Loucy (cell line): ENCODE measurements at regions not wholly inside any gene's neighbourhood (a gene's known extent, or its start where the extent isn't known, plus 50 kb on each side); places are given as distances from the start of the nearest gene placed in this dataset.

Source experiments
- H2AFZ ChIP-seq: fragments of 200-600 bp; sonication (generic); 2 replicates; pipeline ENCODE4 v1.6.0; 2016; ENCODE audit warnings: antibody characterized with exemption, mild to moderate bottlenecking, low read length, moderate library complexity
- H3F3A ChIP-seq: fragments of 200-600 bp; 2 replicates; pipeline ENCODE4 v1.6.0; 2016; ENCODE audit warnings: antibody characterized with exemption, low read depth, mild to moderate bottlenecking
- H3K27me3 ChIP-seq: fragments of 200-600 bp; sonication (generic); 2 replicates; pipeline ENCODE4 v1.6.1; 2014; ENCODE audit warnings: low read length, mild to moderate bottlenecking; ENCODE audit not compliant: insufficient read depth, poor library complexity, severe bottlenecking
- H3K36me3 ChIP-seq: fragments of 200-600 bp; sonication (generic); 2 replicates; pipeline ENCODE4 v1.6.1; 2016; ENCODE audit warnings: low read length; ENCODE audit not compliant: insufficient read depth
- H3K4me1 ChIP-seq: fragments of 200-600 bp; sonication (generic); 2 replicates; pipeline ENCODE4 v1.5.1; 2014; ENCODE audit warnings: low read length, mild to moderate bottlenecking; ENCODE audit not compliant: insufficient read depth, poor library complexity, severe bottlenecking
- H3K4me2 ChIP-seq: fragments of 200-600 bp; sonication (generic); 2 replicates; pipeline ENCODE4 v1.6.0; 2014; ENCODE audit warnings: antibody characterized with exemption, low read length, low read depth, mild to moderate bottlenecking; ENCODE audit not compliant: poor library complexity, severe bottlenecking
- H3K4me3 ChIP-seq: fragments of 200-600 bp; sonication (generic); 2 replicates; pipeline ENCODE4 v1.5.1; 2014; ENCODE audit warnings: low read length, mild to moderate bottlenecking, mixed read lengths; ENCODE audit not compliant: poor library complexity, severe bottlenecking
- H3K79me2 ChIP-seq: fragments of 200-600 bp; sonication (generic); 2 replicates; pipeline ENCODE4 v1.6.1; 2014; ENCODE audit warnings: low read length; ENCODE audit not compliant: insufficient read depth
- H3K9ac ChIP-seq: fragments of 200-600 bp; sonication (generic); 2 replicates; pipeline ENCODE4 v1.6.0; 2014; ENCODE audit warnings: mild to moderate bottlenecking, low read depth, low read length, moderate library complexity; ENCODE audit not compliant: poor library complexity, severe bottlenecking
- H3K9me2 ChIP-seq: fragments of 200-600 bp; sonication (generic); replicated peaks from 2 replicates; pipeline ENCODE4 v1.6.1; 2016; ENCODE audit warnings: low read depth, low read length, mixed read lengths
- H3K9me3 ChIP-seq: fragments of 200-600 bp; sonication (generic); 2 replicates; pipeline ENCODE4 v1.6.1; 2014; ENCODE audit warnings: mild to moderate bottlenecking, antibody characterized with exemption, low read length, low read depth; ENCODE audit not compliant: insufficient read depth
- H4K20me1 ChIP-seq: fragments of 200-600 bp; sonication (generic); 2 replicates; pipeline ENCODE4 v1.6.0; 2014; ENCODE audit warnings: antibody characterized with exemption, low read length, mild to moderate bottlenecking; ENCODE audit not compliant: insufficient read depth, poor library complexity, severe bottlenecking
- CTCF ChIP-seq: fragments of 200-600 bp; sonication (generic); conservative IDR thresholded peaks from 2 replicates; pipeline ENCODE4 v1.5.1; 2014; ENCODE audit warnings: mild to moderate bottlenecking, antibody characterized with exemption, low read length
- EZH2phosphoT487 ChIP-seq: fragments of 200-600 bp; IDR thresholded peaks from 2 replicates; pipeline ENCODE4 v1.6.1; 2018; ENCODE audit warnings: antibody characterized with exemption, mild to moderate bottlenecking, moderate library complexity, borderline replicate concordance

GRCh38 chrX:143115466-143115865 lies 89.7 kb downstream of the SPANXN4 start:
- Histone ChIP-seq H3F3A (no peaks in the 10 kb centered on the region), H4K20me1 (no peaks in the 10 kb centered on the region), H3K36me3 (no peaks in the 10 kb centered on the region), H3K79me2 (no peaks in the 10 kb centered on the region), H3K4me2 (no peak overlapping the region), H3K27me3 (no peaks in the 10 kb centered on the region), H3K4me3 (no peak overlapping the region), H3K9ac (no peak overlapping the region), H3K9me3 (no peaks in the 10 kb centered on the region), H2AFZ (no peak overlapping the region), H3K9me2 (no peaks in the 10 kb centered on the region), H3K4me1 (no peaks in the 10 kb centered on the region)
- TF ChIP-seq EZH2phosphoT487 (no peak), CTCF (no peak)

- no peak overlapping the region for H3K9ac ChIP-seq
- no peaks in the 10 kb centered on the region for H3K36me3 ChIP-seq
- no peak for TF ChIP-seq CTCF
- TF ChIP-seq EZH2phosphoT487 = no peak
- no peaks in the 10 kb centered on the region for H3K9me2 ChIP-seq
- H4K20me1 ChIP-seq = no peaks in the 10 kb centered on the region
- no peak overlapping the region for H2AFZ ChIP-seq
- H3K4me2 ChIP-seq = no peak overlapping the region
- H3F3A ChIP-seq = no peaks in the 10 kb centered on the region
- no peaks in the 10 kb centered on the region for H3K9me3 ChIP-seq
- H3K79me2 ChIP-seq = no peaks in the 10 kb centered on the region
- H3K27me3 ChIP-seq = no peaks in the 10 kb centered on the region
- no peaks in the 10 kb centered on the region for H3K4me1 ChIP-seq
- H3K4me3 ChIP-seq = no peak overlapping the region
Observed at GRCh38 chrX:143095816-143096215, 70.1 kb downstream of the SPANXN4 start.

DNA sequence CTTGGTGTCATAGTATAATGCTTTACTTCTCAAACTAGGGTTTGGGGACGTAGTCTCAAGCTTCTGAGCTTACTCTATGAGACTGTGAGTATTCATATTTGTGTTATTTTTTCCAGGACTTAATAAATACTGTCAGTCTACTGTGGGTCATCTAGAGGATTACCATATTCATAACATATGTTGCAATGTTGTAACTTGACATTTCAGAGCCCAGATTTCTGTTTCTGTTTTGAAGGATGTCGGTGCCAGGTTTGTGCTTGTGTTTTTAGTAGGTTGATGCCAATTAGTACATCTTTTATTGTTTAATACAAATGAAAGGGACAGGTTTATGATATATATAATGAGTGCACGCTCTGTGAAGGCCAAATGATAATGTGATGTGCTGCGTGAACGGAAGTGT lies 69.6 kb downstream of the SPANXN4 start:
- no peaks in the 10 kb centered on the region for H3K27me3 ChIP-seq
- no peak overlapping the region for H3K4me2 ChIP-seq
- H3K79me2 ChIP-seq = no peaks in the 10 kb centered on the region
- H2AFZ ChIP-seq = no peak overlapping the region
- no peaks in the 10 kb centered on the region for H3K9me3 ChIP-seq
- no peak overlapping the region for H3K9ac ChIP-seq
- H4K20me1 ChIP-seq = no peaks in the 10 kb centered on the region
- no peaks in the 10 kb centered on the region for H3K4me1 ChIP-seq
- H3K9me2 ChIP-seq = no peaks in the 10 kb centered on the region
- H3K4me3 ChIP-seq = no peak overlapping the region
- no peaks in the 10 kb centered on the region for H3K36me3 ChIP-seq
- TF ChIP-seq EZH2phosphoT487 = no peak
- no peak for TF ChIP-seq CTCF
- H3F3A ChIP-seq = no peaks in the 10 kb centered on the region
